Stomach (tissue), 4 donors: ENCODE measurements at regions not wholly inside any gene's neighbourhood (a gene's known extent, or its start where the extent isn't known, plus 50 kb on each side); places are given as distances from the start of the nearest gene placed in this dataset.

Source experiments
- POLR2A ChIP-seq, 4 donors: fragments of 450-650 bp; IDR thresholded peaks; one replicate each; pipeline ENCODE4 v1.6.1; 2016; ENCODE audit warnings: antibody characterized with exemption in 4 of 4, control low read depth in 2 of 4, mild to moderate bottlenecking in 1 of 4, moderate library complexity in 1 of 4
- TF ChIP-seq, protein P1 (sequence below), 7 experiments: fragments of 450-650 bp in 4 of 7; fragments of 200-600 bp in 3 of 7; sonication (generic) in 3 of 7; IDR thresholded peaks; one replicate each; pipeline ENCODE4 v1.5.1; 2016 to 2019; ENCODE audit warnings: antibody characterized with exemption in 7 of 7, control low read depth in 2 of 7, mild to moderate bottlenecking in 1 of 7

GRCh38 chr17:13869331-13869940 lies 199.9 kb upstream of the COX10 start:
- TF ChIP-seq, protein P1, sequence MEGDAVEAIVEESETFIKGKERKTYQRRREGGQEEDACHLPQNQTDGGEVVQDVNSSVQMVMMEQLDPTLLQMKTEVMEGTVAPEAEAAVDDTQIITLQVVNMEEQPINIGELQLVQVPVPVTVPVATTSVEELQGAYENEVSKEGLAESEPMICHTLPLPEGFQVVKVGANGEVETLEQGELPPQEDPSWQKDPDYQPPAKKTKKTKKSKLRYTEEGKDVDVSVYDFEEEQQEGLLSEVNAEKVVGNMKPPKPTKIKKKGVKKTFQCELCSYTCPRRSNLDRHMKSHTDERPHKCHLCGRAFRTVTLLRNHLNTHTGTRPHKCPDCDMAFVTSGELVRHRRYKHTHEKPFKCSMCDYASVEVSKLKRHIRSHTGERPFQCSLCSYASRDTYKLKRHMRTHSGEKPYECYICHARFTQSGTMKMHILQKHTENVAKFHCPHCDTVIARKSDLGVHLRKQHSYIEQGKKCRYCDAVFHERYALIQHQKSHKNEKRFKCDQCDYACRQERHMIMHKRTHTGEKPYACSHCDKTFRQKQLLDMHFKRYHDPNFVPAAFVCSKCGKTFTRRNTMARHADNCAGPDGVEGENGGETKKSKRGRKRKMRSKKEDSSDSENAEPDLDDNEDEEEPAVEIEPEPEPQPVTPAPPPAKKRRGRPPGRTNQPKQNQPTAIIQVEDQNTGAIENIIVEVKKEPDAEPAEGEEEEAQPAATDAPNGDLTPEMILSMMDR (IDR thresholded peaks at IDR 0.05) = no peak
- no peak for TF ChIP-seq POLR2A (IDR thresholded peaks at IDR 0.05)
